CD14-positive monocyte (primary cell): ENCODE measurements at regions not wholly inside any gene's neighbourhood (a gene's known extent, or its start where the extent isn't known, plus 50 kb on each side); places are given as distances from the start of the nearest gene placed in this dataset.

ENCODE experiments used
- DNase-seq, 3 donors: peaks; one replicate each; pipeline ENCODE4 v3.0.0-alpha.2; 2011 to 2022
- H2AFZ ChIP-seq: 2 replicates; pipeline ENCODE4 v1.6.0; 2012; ENCODE audit warnings: mild to moderate bottlenecking, low read depth, low read length, inconsistent platforms; ENCODE audit not compliant: insufficient read depth, poor library complexity, severe bottlenecking
- H3K27ac ChIP-seq, 2 donors: 1 replicate in 1 of 2; 2 replicates in 1 of 2; pipeline ENCODE4 v1.5.1; 2012 to 2013; ENCODE audit warnings: low read length in 2 of 2, control low read depth in 1 of 2, inconsistent platforms in 1 of 2, low read depth in 1 of 2, mild to moderate bottlenecking in 1 of 2
- H3K27me3 ChIP-seq, 2 donors: one replicate each; pipeline versions ENCODE4 v1.6.0 to v1.6.1; 2011 to 2013; ENCODE audit warnings: low read length in 2 of 2; ENCODE audit not compliant: control insufficient read depth in 2 of 2, insufficient read depth in 2 of 2
- H3K36me3 ChIP-seq, 2 donors: replicated peaks in 1 of 2; 1 replicate in 1 of 2; 2 replicates in 1 of 2; pipeline versions ENCODE4 v1.5.1 to v1.6.1; 2012 to 2013; ENCODE audit warnings: low read length in 2 of 2, control low read depth in 1 of 2, inconsistent platforms in 1 of 2, mild to moderate bottlenecking in 1 of 2; ENCODE audit not compliant: insufficient read depth in 2 of 2, control insufficient read depth in 1 of 2
- H3K4me1 ChIP-seq, 2 donors: 1 replicate in 1 of 2; 2 replicates in 1 of 2; pipeline versions ENCODE4 v1.5.1 to v1.6.1; 2012 to 2013; ENCODE audit warnings: low read length in 2 of 2, control low read depth in 1 of 2, inconsistent platforms in 1 of 2, mild to moderate bottlenecking in 1 of 2, moderate library complexity in 1 of 2; ENCODE audit not compliant: insufficient read depth in 2 of 2, control insufficient read depth in 1 of 2
- H3K4me2 ChIP-seq: replicated peaks from 2 replicates; pipeline ENCODE3; 2012; ENCODE audit warnings: low read length, moderate library complexity, mild to moderate bottlenecking; ENCODE audit not compliant: poor library complexity, severe bottlenecking; ENCODE audit errors: extremely low read depth
- H3K4me3 ChIP-seq, 3 experiments: fragments of 200-600 bp in 1 of 3; sonication (generic) in 1 of 3; replicated peaks in 1 of 3; 1 replicate in 2 of 3; 2 replicates in 1 of 3; pipeline ENCODE4 v1.5.1; 2011 to 2013; ENCODE audit warnings: low read length in 3 of 3, mild to moderate bottlenecking in 3 of 3, control low read depth in 2 of 3, low read depth in 2 of 3, inconsistent platforms in 1 of 3, moderate library complexity in 1 of 3
- H3K79me2 ChIP-seq: 2 replicates; pipeline ENCODE4 v1.6.0; 2012; ENCODE audit warnings: mild to moderate bottlenecking, control low read depth, inconsistent platforms, low read length, moderate library complexity; ENCODE audit not compliant: insufficient read depth
- H3K9ac ChIP-seq: 2 replicates; pipeline ENCODE4 v1.6.0; 2017; ENCODE audit warnings: low read length, mild to moderate bottlenecking; ENCODE audit not compliant: insufficient read depth, poor library complexity, severe bottlenecking
- H3K9me3 ChIP-seq, 2 donors: replicated peaks in 1 of 2; 1 replicate in 1 of 2; 2 replicates in 1 of 2; pipeline versions ENCODE4 v1.5.1 to v1.6.1; 2012 to 2013; ENCODE audit warnings: low read length in 2 of 2, control low read depth in 1 of 2; ENCODE audit not compliant: control insufficient read depth in 1 of 2, insufficient read depth in 1 of 2
- H4K20me1 ChIP-seq: 2 replicates; pipeline ENCODE4 v1.6.0; 2012; ENCODE audit warnings: mild to moderate bottlenecking, low read length, control low read depth, moderate library complexity; ENCODE audit not compliant: insufficient read depth
- H3K27ac Mint-ChIP-seq, 7 donors: one replicate each; pipeline ENCODE4 v1.8.0; 2020; ENCODE audit warnings: mild to moderate bottlenecking in 7 of 7, mixed read lengths in 7 of 7, moderate library complexity in 6 of 7, inconsistent platforms in 2 of 7
- H3K27me3 Mint-ChIP-seq, 3 donors: one replicate each; pipeline ENCODE4 v1.8.0; 2021 to 2022; ENCODE audit warnings: low read depth in 3 of 3, mild to moderate bottlenecking in 3 of 3, mixed read lengths in 3 of 3, moderate library complexity in 3 of 3, inconsistent platforms in 1 of 3
- H3K36me3 Mint-ChIP-seq, 2 donors: one replicate each; pipeline ENCODE4 v1.8.0; 2020; ENCODE audit warnings: mixed read lengths in 2 of 2, inconsistent platforms in 1 of 2, mild to moderate bottlenecking in 1 of 2
- H3K4me1 Mint-ChIP-seq: one replicate; pipeline ENCODE4 v1.8.0; 2020; ENCODE audit warnings: mild to moderate bottlenecking, mixed read lengths
- H3K4me3 Mint-ChIP-seq, 2 donors: one replicate each; pipeline ENCODE4 v1.8.0; 2020; ENCODE audit warnings: mild to moderate bottlenecking in 2 of 2, mixed read lengths in 2 of 2, moderate library complexity in 1 of 2
- H3K9me3 Mint-ChIP-seq, 7 donors: one replicate each; pipeline ENCODE4 v1.8.0; 2020 to 2022; ENCODE audit warnings: mixed read lengths in 7 of 7, mild to moderate bottlenecking in 6 of 7, moderate library complexity in 6 of 7, inconsistent platforms in 2 of 7
- WGBS: methylation state at CpG from one replicate; pipeline ENCODE4 v1.1.5; 2013; ENCODE audit warnings: missing lambda C conversion rate; ENCODE audit not compliant: insufficient coverage; 5-methylcytosine and 5-hydroxymethylcytosine counted together
- intact Hi-C, 2 donors: fragments of 100-400 bp; cut with micrococcal nuclease; formaldehyde crosslinking; loops; one replicate each; pipeline versions ENCODE4 v1.15.0 to v1.15.1; 2023
- TF ChIP-seq, protein P1 (sequence below): fragments of 200-600 bp; IDR thresholded peaks from one replicate; pipeline ENCODE4 v1.8.0; 2022; ENCODE audit warnings: antibody characterized with exemption, mild to moderate bottlenecking

DNA sequence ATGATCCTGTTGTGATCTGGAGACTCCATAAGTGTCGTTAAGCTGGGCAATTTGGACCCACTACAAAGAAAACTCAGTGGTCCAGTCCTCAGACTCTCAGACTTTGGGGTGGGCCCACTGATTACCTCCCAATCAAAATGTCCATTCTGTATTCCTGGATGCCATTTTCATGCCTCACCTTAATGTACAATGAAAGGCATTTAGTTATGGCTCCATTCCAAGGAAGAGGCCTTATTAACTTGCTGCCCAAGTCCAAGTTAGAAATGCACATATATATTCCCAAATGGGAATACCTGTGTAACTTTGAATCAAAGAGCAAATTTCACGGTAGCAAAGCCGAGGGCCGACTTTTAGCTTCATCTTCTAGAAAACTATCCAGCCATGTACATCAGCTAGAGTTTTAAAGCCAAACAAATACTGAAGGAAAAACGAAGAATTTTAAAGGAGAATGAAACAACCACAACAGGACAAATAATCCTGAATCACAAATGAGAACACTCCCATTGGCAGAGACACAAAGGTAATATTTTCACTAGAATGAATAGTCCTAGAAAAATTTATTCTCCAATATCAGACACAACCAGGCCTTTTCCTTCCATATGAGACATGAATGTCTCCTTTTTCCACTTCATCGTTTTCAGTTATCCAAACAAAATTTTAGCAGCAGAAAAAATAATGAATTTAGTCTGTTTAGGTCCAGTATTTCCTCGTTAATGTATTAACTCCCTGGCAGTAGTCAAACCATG is 63.7 kb upstream of the HHIP start:
- H3K27ac Mint-ChIP-seq, result no peak overlapping the region
- H3K9me3 Mint-ChIP-seq, result peaks cover 0 to 11% (median 4%) of the 10 kb centered on the region in 7 donors
- H3K9me3 ChIP-seq, result no peaks in the 10 kb centered on the region
- 95% methylated on average over 2 of the region's 7 CpGs for WGBS
- H3K9ac ChIP-seq, result no peak overlapping the region
- no peak overlapping the region for H2AFZ ChIP-seq
- H3K27ac ChIP-seq, result no peak overlapping the region
- H4K20me1 ChIP-seq, result no peaks in the 10 kb centered on the region
- H3K4me2 ChIP-seq, result no peak overlapping the region
- H3K27me3 ChIP-seq, result no peaks in the 10 kb centered on the region
- no peaks in the 10 kb centered on the region for H3K79me2 ChIP-seq
- H3K27me3 Mint-ChIP-seq, result peaks cover 0 to 1% (median 0%) of the 10 kb centered on the region in 3 donors
- H3K36me3 Mint-ChIP-seq, result no peaks in the 10 kb centered on the region
- DNase-seq, result no peak
- intact Hi-C loops, result no loop called here
- TF ChIP-seq, protein P1, sequence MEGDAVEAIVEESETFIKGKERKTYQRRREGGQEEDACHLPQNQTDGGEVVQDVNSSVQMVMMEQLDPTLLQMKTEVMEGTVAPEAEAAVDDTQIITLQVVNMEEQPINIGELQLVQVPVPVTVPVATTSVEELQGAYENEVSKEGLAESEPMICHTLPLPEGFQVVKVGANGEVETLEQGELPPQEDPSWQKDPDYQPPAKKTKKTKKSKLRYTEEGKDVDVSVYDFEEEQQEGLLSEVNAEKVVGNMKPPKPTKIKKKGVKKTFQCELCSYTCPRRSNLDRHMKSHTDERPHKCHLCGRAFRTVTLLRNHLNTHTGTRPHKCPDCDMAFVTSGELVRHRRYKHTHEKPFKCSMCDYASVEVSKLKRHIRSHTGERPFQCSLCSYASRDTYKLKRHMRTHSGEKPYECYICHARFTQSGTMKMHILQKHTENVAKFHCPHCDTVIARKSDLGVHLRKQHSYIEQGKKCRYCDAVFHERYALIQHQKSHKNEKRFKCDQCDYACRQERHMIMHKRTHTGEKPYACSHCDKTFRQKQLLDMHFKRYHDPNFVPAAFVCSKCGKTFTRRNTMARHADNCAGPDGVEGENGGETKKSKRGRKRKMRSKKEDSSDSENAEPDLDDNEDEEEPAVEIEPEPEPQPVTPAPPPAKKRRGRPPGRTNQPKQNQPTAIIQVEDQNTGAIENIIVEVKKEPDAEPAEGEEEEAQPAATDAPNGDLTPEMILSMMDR, result no peak
- H3K4me1 ChIP-seq, result no peaks in the 10 kb centered on the region
- H3K4me3 Mint-ChIP-seq, result no peak overlapping the region
- H3K4me1 Mint-ChIP-seq, result no peaks in the 10 kb centered on the region
- no peak overlapping the region for H3K4me3 ChIP-seq
- H3K36me3 ChIP-seq, result no peaks in the 10 kb centered on the region

DNA sequence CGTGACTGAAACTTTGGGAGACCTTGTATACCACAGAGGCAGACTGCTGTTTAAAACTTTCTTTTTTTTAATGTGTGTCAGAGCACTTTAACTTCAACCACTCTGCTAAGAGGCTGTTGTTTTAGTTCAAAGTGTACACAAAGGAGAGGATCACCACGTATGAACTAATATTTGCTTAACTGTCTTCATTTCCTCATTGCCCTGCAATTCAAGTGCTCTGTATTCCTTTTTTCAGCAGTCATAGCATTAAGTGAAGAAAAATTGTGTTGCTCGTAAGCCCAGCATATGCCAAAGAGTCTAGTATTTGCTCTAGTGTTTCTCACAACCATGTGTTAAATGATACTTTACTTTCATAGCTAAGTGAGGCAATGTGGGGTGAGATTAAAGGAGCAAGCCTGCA is 63.0 kb upstream of the HHIP start:
- no peak overlapping the region for H3K4me3 ChIP-seq
- Mint-ChIP-seq H3K4me3 (no peak overlapping the region), H3K9me3 (peaks cover 4 to 16% (median 7%) of the 10 kb centered on the region in 7 donors)

More for the DNA sequence above, 63.0 kb upstream of the HHIP start:
- intact Hi-C loops, result no loop called here
- Mint-ChIP-seq H3K27me3 (peaks cover 0 to 1% (median 0%) of the 10 kb centered on the region in 3 donors), H3K36me3 (no peaks in the 10 kb centered on the region), H3K4me1 (no peaks in the 10 kb centered on the region), H3K27ac (no peak overlapping the region)
- TF ChIP-seq, protein P1, result no peak
- H4K20me1 ChIP-seq, result no peaks in the 10 kb centered on the region
- H2AFZ ChIP-seq, result no peak overlapping the region
- H3K27ac ChIP-seq, result no peak overlapping the region
- no peaks in the 10 kb centered on the region for H3K36me3 ChIP-seq
- H3K4me1 ChIP-seq, result no peaks in the 10 kb centered on the region
- H3K9ac ChIP-seq, result no peak overlapping the region
- H3K4me2 ChIP-seq, result no peak overlapping the region
- H3K27me3 ChIP-seq, result no peaks in the 10 kb centered on the region
- no CpG with 5 or more reads among the region's 3 CpGs for WGBS
- H3K9me3 ChIP-seq, result no peaks in the 10 kb centered on the region
- H3K79me2 ChIP-seq, result no peaks in the 10 kb centered on the region
- no peak for DNase-seq
